ENCODE measurements at regions not wholly inside any gene's neighbourhood (a gene's known extent, or its start where the extent isn't known, plus 50 kb on each side); places are given as distances from the start of the nearest gene placed in this dataset.
"Not testable (repeated sequence)": the region's sequence is repeated elsewhere in the genome, so short reads cannot be mapped to it uniquely, and the experiment has no call there.

GRCh38 chr2:128613876-128614275 lies 295.2 kb upstream of the HS6ST1 start:
- DNase-seq (ENCODE audit: low spot score in 2 of 2) = no peak
- TF ChIP-seq, protein P1, sequence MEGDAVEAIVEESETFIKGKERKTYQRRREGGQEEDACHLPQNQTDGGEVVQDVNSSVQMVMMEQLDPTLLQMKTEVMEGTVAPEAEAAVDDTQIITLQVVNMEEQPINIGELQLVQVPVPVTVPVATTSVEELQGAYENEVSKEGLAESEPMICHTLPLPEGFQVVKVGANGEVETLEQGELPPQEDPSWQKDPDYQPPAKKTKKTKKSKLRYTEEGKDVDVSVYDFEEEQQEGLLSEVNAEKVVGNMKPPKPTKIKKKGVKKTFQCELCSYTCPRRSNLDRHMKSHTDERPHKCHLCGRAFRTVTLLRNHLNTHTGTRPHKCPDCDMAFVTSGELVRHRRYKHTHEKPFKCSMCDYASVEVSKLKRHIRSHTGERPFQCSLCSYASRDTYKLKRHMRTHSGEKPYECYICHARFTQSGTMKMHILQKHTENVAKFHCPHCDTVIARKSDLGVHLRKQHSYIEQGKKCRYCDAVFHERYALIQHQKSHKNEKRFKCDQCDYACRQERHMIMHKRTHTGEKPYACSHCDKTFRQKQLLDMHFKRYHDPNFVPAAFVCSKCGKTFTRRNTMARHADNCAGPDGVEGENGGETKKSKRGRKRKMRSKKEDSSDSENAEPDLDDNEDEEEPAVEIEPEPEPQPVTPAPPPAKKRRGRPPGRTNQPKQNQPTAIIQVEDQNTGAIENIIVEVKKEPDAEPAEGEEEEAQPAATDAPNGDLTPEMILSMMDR (IDR thresholded peaks at IDR 0.05) = no peak
- no peak for TF ChIP-seq POLR2A (IDR thresholded peaks at IDR 0.05)
- WGBS, 2 donors = 95 to 96% methylated on average over 4 of the region's 4 CpGs
- H3K4me3 ChIP-seq (ENCODE audit: low read depth, poor library complexity, severe bottlenecking) = no peak overlapping the region
- intact Hi-C loops (cut with DNase I; ENCODE audit: low total_unique reads) = no loop called here

- 87 to 90% methylated on average over 6 of the region's 6 CpGs for WGBS, 2 donors
Measured at GRCh38 chr2:128614907-128615306, 296.2 kb upstream of the HS6ST1 start.

GRCh38 chr2:128615571-128615970 lies 296.9 kb upstream of the HS6ST1 start:
- no peak for TF ChIP-seq POLR2A (IDR thresholded peaks at IDR 0.05)
- TF ChIP-seq, protein P1 (IDR thresholded peaks at IDR 0.05) = no peak
- WGBS, 2 donors = 83% methylated on average over 9 of the region's 9 CpGs
- no peak overlapping the region for H3K4me3 ChIP-seq (ENCODE audit: low read depth, poor library complexity, severe bottlenecking)
- no peak for DNase-seq (ENCODE audit: low spot score in 2 of 2)
- intact Hi-C loops (cut with DNase I; ENCODE audit: low total_unique reads) = no loop called here

More at GRCh38 chr2:128614907-128615306, 296.2 kb upstream of the HS6ST1 start:
- H3K4me3 ChIP-seq (ENCODE audit: low read depth, poor library complexity, severe bottlenecking); DNase-seq (ENCODE audit: low spot score in 2 of 2); intact Hi-C loops (cut with DNase I; ENCODE audit: low total_unique reads): not testable (repeated sequence)

GRCh38 chr2:128617029-128617590 lies 298.4 kb upstream of the HS6ST1 start:
- WGBS, 2 donors = 70 to 74% methylated on average over 6 of the region's 6 CpGs
- DNase-seq (ENCODE audit: low spot score in 2 of 2) = no peak

DNA sequence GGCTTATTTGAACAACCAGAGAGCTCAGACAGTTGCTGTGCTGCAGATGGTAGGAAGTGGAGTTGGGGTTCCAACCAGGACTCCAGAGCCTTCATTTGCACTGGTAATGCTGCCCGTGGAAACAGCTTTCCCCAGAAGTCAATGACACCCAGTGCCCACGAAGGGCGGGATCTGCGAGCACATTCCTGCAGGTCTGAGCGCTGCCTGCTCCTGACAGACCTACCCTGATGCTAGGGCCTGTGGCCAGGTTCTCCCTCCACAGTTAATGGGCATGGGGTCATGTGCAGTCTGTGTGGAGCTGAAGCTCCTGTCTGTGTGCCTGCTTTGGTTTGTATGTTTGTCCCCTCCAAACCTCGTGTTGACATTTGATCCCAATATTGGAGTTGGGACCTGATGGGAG lies 299.0 kb upstream of the HS6ST1 start:
- no peak for TF ChIP-seq POLR2A (IDR thresholded peaks at IDR 0.05)
- TF ChIP-seq, protein P1 (IDR thresholded peaks at IDR 0.05) = no peak
- H3K4me3 ChIP-seq (ENCODE audit: low read depth, poor library complexity, severe bottlenecking) = no peak overlapping the region
- no peak for DNase-seq (ENCODE audit: low spot score in 2 of 2)
- 79 to 87% methylated on average over 6 of the region's 6 CpGs for WGBS, 2 donors
- intact Hi-C loops (cut with DNase I; ENCODE audit: low total_unique reads) = no loop called here

More at GRCh38 chr2:128617029-128617590, 298.4 kb upstream of the HS6ST1 start:
- TF ChIP-seq POLR2A (IDR thresholded peaks at IDR 0.05) = no peak
- TF ChIP-seq, protein P1 (IDR thresholded peaks at IDR 0.05) = no peak
- no peak overlapping the region for H3K4me3 ChIP-seq (ENCODE audit: low read depth, poor library complexity, severe bottlenecking)
- intact Hi-C loops (cut with DNase I; ENCODE audit: low total_unique reads) = no loop called here

DNA sequence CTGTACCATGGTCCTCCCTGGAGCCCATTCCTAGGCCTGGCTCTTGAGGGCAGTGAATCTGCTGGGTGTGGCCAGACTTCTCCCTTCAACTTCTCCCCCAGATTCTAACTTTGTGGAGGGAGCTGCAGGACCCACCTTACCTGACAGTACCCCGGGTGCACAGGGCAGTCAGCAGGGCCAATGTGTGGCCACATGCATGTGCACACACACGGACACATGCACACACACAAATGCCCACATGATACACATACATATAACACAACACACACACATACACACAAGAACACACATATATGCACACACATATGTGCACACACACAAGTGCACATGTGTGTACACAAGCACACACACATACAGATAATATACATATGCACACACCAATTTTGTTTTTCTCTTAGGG lies 300.0 kb upstream of the HS6ST1 start:
- no peak overlapping the region for H3K4me3 ChIP-seq (ENCODE audit: low read depth, poor library complexity, severe bottlenecking)
- TF ChIP-seq POLR2A (IDR thresholded peaks at IDR 0.05) = no peak
- TF ChIP-seq, protein P1 (IDR thresholded peaks at IDR 0.05) = no peak
- DNase-seq (ENCODE audit: low spot score in 2 of 2) = no peak
- WGBS, 2 donors = 88 to 100% methylated on average over 2 of the region's 2 CpGs
- intact Hi-C loops (cut with DNase I; ENCODE audit: low total_unique reads) = no loop called here

Measured in lower leg skin (tissue), 4 donors.